GM18861 (cell line): ENCODE measurements at regions not wholly inside any gene's neighbourhood (a gene's known extent, or its start where the extent isn't known, plus 50 kb on each side); places are given as distances from the start of the nearest gene placed in this dataset.
"Not testable (repeated sequence)": the region's sequence is repeated elsewhere in the genome, so short reads cannot be mapped to it uniquely, and the experiment has no call there.

ENCODE experiments used
- ATAC-seq: cut with Tn5 transposase; IDR thresholded peaks from one replicate; pipeline ENCODE4 v1.9.1; 2021; ENCODE audit not compliant: unreplicated experiment

GRCh38 chr9:11141357-11141756 is 528.6 kb upstream of the PTPRD start:
- no peak for ATAC-seq

GRCh38 chr9:11142965-11143738 is 530.4 kb upstream of the PTPRD start:
- no peak for ATAC-seq

- no peak for ATAC-seq
Measured at GRCh38 chr9:11144746-11145145, 531.9 kb upstream of the PTPRD start.

- ATAC-seq = no peak
Measured at GRCh38 chr9:11148189-11148588, 535.4 kb upstream of the PTPRD start.

- no peak for ATAC-seq
Measured at GRCh38 chr9:11149065-11149464, 536.3 kb upstream of the PTPRD start.

GRCh38 chr9:11158063-11158462 is 545.3 kb upstream of the PTPRD start:
- ATAC-seq = no peak

GRCh38 chr9:11158676-11159075 is 545.9 kb upstream of the PTPRD start:
- ATAC-seq = no peak

- no peak for ATAC-seq
Measured at GRCh38 chr9:11159318-11159862, 546.6 kb upstream of the PTPRD start.

GRCh38 chr9:11163843-11164242 is 551.0 kb upstream of the PTPRD start:
- no peak for ATAC-seq

GRCh38 chr9:11182001-11182400 is 569.2 kb upstream of the PTPRD start:
- no peak for ATAC-seq

- ATAC-seq = no peak
Measured at GRCh38 chr9:11190719-11191118, 577.9 kb upstream of the PTPRD start.

GRCh38 chr9:11192993-11193392 is 580.2 kb upstream of the PTPRD start:
- ATAC-seq = no peak

GRCh38 chr9:11194246-11194645 is 581.4 kb upstream of the PTPRD start:
- ATAC-seq = no peak

- not testable (repeated sequence) for ATAC-seq
Measured at GRCh38 chr9:11196840-11197365, 584.1 kb upstream of the PTPRD start.

- no peak for ATAC-seq
Measured at GRCh38 chr9:11199335-11199734, 586.5 kb upstream of the PTPRD start.

- no peak for ATAC-seq
Measured at GRCh38 chr9:11204521-11204920, 591.7 kb upstream of the PTPRD start.

- no peak for ATAC-seq
Measured at GRCh38 chr9:11206925-11207324, 594.1 kb upstream of the PTPRD start.

GRCh38 chr9:11233696-11234095 is 620.9 kb upstream of the PTPRD start:
- ATAC-seq = no peak

GRCh38 chr9:11235061-11235460 is 622.3 kb upstream of the PTPRD start:
- ATAC-seq = no peak

- no peak for ATAC-seq
Measured at GRCh38 chr9:11241779-11242178, 629.0 kb upstream of the PTPRD start.

- no peak for ATAC-seq
Measured at GRCh38 chr9:11257992-11258391, 645.2 kb upstream of the PTPRD start.

GRCh38 chr9:11269036-11269435 is 656.2 kb upstream of the PTPRD start:
- ATAC-seq = no peak
